ENCODE measurements at regions not wholly inside any gene's neighbourhood (a gene's known extent, or its start where the extent isn't known, plus 50 kb on each side); places are given as distances from the start of the nearest gene placed in this dataset.

GRCh38 chr7:47663213-47663612 is 81.3 kb upstream of the TNS3 start:
- TF ChIP-seq CTCF (IDR thresholded peaks at IDR 0.05; ENCODE audit: low read length): no peak
- TF ChIP-seq EZH2 (IDR thresholded peaks at IDR 0.05; ENCODE audit: borderline replicate concordance, low read length): no peak

Data from OCI-LY1 (cell line).